GM19452 (cell line): ENCODE measurements at regions not wholly inside any gene's neighbourhood (a gene's known extent, or its start where the extent isn't known, plus 50 kb on each side); places are given as distances from the start of the nearest gene placed in this dataset.
"Not testable (repeated sequence)": the region's sequence is repeated elsewhere in the genome, so short reads cannot be mapped to it uniquely, and the experiment has no call there.

ENCODE experiments used
- ATAC-seq: cut with Tn5 transposase; IDR thresholded peaks from one replicate; pipeline ENCODE4 v1.9.1; 2021; ENCODE audit not compliant: unreplicated experiment

- no peak for ATAC-seq
These were observed 234.3 kb downstream of the ABCC12 start for GRCh38 chr16:47921535-47921934.

GRCh38 chr16:47920709-47921108 lies 235.1 kb downstream of the ABCC12 start:
- ATAC-seq: no peak

- ATAC-seq: no peak
These were observed 238.7 kb downstream of the ABCC12 start for GRCh38 chr16:47917118-47917517.

- ATAC-seq: no peak
These were observed 239.5 kb downstream of the ABCC12 start for GRCh38 chr16:47916266-47916665.

GRCh38 chr16:47907109-47907508 lies 248.7 kb downstream of the ABCC12 start:
- no peak for ATAC-seq

GRCh38 chr16:47905771-47906170 lies 250.0 kb downstream of the ABCC12 start:
- no peak for ATAC-seq

GRCh38 chr16:47904691-47905090 lies 251.1 kb downstream of the ABCC12 start:
- no peak for ATAC-seq

DNA sequence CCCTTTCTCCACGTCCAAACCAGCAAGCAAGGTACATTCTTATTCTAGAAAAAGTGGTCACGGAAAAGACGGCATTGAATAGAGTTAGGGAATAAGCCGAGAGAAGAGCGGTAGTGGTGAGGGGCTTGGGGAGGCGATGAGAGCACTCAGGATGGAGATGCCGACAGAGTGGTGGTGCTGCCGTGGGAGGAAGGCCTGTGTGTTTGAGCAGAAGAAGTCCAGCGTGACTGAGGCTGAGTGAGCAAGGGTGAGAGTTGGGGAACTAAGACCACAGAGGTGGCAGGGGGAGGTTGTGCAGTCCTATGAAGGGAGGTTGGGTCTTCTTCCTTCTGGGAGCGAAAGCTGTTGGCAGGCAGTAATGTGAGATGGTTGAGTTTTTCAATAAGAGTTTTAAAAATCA lies 252.3 kb downstream of the ABCC12 start:
- no peak for ATAC-seq

GRCh38 chr16:47897105-47897504 lies 258.7 kb downstream of the ABCC12 start:
- ATAC-seq: not testable (repeated sequence)

GRCh38 chr16:47895146-47895545 lies 260.6 kb downstream of the ABCC12 start:
- no peak for ATAC-seq

GRCh38 chr16:47892999-47893398 lies 262.8 kb downstream of the ABCC12 start:
- ATAC-seq: no peak

DNA sequence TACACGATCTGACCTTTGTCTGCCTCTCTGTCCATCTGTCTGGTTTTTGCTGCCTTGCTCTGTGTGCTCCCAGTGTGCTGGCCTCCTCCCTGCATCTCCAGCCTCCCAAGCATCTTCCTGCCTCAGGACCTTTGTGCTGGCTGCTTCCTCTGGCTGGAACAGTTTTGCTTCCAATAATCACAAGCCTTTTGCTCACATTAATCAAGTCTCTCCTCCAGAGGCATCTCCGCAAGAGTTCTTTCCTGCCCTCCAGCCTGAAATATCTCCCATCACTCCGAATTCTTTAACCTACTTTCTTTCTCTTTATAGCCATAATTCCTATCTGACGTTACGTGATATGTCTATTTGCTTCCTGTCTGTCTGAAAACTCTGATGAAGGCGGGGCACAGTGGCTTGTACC lies 267.1 kb downstream of the ABCC12 start:
- no peak for ATAC-seq

- no peak for ATAC-seq
These were observed 267.7 kb downstream of the ABCC12 start for GRCh38 chr16:47888142-47888541.

DNA sequence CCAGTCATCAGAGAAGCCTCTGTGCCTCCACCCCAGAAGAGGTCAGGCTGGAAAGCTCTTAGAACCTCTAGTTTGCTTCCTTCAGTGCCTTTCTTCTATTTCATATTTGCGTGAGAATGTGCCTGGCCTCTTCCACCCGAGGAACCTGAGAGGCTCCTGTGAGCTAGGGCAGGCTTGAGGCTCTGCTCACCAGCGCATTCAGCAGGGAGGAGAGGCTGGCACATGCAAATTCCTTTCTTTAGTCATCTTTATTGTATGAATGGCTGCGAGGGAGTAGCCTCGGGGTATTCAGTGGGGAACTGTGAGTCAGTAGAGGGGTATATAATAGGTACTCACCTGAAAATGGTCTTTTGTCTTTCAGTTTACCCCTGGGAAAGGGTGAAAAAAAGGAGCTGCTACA lies 268.3 kb downstream of the ABCC12 start:
- ATAC-seq: no peak

- no peak for ATAC-seq
These were observed 269.0 kb downstream of the ABCC12 start for GRCh38 chr16:47886631-47887415.

DNA sequence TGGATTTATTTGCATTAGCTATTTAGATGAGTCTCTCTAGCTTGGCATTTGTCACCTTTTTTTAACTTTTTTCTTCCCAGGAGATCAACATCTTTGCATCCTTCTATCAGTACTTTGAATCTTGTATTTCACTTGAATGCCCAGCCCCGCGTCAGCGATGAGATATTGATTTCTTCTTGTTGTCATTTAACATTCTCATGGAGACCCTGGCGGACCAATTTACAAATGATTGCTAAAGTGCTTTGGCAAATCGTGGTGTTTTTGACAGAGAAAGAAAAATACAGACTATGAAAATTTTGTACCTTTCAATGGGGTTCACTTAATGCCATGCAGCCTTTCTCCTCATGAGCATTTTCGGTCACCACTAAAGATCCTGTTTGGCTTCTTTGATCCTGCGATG lies 269.7 kb downstream of the ABCC12 start:
- no peak for ATAC-seq

GRCh38 chr16:47885489-47885888 lies 270.3 kb downstream of the ABCC12 start:
- ATAC-seq: no peak

GRCh38 chr16:47884116-47884725 lies 271.6 kb downstream of the ABCC12 start:
- ATAC-seq: no peak

- no peak for ATAC-seq
These were observed 274.2 kb downstream of the ABCC12 start for GRCh38 chr16:47881574-47881973.

GRCh38 chr16:47880653-47881052 lies 275.1 kb downstream of the ABCC12 start:
- ATAC-seq: no peak

DNA sequence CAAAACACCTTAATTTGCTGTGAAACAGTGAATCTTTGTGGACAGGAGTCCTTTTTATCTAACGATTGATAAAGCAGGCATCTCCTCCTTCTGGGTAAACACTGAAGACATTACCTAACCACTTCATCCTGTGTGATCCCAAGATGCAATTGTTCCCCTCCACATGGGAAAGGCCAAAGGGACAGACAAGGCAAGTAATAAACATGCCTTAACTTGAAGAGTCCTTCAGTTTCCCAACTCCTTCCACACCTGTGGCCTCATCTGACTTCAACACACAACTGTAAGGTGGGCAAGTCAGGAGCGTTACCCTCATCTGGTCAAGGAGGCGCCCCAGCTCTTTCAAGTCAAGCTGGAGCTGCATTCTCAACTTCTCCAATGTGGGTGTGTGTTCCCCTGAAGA lies 278.6 kb downstream of the ABCC12 start:
- no peak for ATAC-seq

DNA sequence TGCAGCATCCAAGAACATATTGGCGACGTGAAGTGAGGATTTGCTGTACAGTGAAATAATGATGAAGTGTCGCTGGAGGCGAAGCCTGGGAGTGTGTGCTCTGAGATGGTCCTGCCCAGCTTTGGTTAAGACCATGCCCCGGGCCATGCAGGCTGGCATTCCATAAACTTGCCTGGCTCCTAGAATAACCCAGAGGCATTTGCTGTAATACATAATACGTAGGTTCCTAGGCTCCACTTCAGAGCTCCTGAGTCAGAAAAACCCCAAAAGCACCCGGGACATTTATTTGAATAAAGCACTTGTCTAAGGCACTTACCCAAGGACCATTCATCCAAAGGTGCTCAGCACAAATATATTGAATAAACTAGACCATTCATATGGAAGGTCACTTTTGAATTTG lies 279.3 kb downstream of the ABCC12 start:
- ATAC-seq: no peak

DNA sequence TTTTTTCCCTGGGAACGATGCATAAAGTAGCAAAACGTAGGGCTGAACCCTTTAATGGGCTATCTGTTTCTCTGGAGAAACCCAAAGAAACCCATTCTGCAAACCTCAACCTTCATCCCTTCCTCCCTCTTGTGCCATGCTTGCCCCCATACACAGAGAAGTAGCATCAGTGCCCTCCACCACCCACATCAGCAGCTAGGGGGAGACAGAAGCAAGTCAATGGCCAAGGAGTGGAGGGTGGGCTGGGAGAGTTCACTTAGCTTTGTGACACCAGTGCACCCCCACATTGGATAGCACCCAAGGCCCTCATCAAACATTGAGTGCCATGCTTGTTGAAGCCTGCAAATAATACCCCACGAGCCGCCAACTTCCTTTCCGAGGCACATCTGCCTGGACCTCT lies 282.4 kb downstream of the ABCC12 start:
- ATAC-seq: no peak
